NAMALWA (cell line): ENCODE measurements at regions not wholly inside any gene's neighbourhood (a gene's known extent, or its start where the extent isn't known, plus 50 kb on each side); places are given as distances from the start of the nearest gene placed in this dataset.

ENCODE experiments used
- DNase-seq: peaks from one replicate; pipeline ENCODE4 v3.0.0-alpha.2; 2015; ENCODE audit warnings: low spot score

DNA sequence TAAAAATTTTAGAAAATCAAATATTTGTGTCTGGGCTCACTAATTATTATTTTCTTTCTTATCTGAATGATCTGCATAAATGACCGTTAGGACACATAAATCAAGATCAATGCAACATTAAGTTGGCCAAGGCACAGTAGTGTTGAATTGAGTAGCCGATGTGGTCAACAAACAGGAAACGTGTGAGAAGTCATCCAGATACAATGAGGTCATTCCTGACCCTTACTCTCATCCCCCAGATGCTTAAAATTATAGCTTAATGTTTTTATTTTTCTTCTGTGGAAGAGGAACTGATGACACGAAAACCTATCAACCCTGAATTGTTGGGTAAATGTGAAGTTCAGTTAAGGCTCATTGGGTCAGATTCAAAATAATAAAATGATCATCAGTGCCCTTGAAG lies 222.9 kb downstream of the RFC3 start:
- DNase-seq, result no peak

DNA sequence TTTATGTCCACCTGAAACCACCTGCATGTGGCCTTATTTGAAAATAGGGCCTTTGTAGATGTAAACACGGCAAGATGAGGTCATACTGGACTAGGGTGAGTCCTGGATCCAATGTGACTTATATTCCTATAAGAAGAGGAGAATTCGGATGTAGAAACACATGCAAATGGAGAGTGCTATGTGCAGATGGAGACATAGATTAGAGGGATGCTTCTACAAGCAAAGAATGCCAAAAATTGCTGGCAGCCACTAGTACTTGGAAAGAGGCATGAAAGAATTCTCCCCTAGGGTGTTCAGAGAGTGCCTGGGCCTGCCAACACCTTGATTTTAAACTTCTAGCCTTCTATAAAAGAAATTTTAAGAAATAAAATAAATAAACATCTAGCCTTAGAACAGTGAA lies 226.1 kb downstream of the RFC3 start:
- DNase-seq, result no peak

DNA sequence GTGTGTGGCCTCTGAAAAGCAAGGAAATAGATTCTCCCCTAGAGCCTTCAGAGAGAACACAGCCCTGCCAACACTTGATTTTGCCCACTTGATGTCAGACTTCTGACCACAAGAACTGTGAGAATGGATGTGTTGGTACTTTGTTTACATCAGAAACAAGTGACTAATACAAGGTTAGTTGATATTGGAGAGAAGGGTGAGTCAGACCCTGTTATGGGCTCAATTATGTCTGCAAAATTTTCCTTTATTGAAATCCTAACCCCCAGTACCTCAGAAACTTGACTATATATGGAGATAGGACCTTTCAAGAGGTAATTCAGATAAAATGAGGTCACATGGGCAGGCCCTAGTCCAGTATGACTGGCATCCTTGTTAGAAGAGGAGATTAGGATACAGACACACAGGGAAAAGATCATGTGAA lies 226.7 kb downstream of the RFC3 start:
- no peak for DNase-seq

DNA sequence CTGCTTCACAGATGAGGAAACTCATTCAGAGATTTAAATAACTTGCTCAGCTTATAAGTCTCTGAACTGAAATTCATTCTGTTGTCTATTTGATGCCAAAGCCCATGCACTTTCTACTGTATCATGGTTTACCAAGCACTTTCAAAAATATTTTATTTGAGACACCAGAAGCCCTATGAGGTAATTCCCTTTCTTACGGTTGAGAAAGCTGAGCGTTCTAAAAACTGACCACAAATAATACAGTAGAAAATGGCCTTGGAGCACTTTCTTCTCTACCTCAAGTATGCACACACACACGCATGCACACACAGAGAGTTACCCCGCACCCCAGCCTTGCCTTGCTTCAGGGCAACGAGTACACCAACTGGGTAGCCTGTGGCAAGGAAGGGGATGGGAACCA lies 228.5 kb downstream of the RFC3 start:
- DNase-seq, result no peak

DNA sequence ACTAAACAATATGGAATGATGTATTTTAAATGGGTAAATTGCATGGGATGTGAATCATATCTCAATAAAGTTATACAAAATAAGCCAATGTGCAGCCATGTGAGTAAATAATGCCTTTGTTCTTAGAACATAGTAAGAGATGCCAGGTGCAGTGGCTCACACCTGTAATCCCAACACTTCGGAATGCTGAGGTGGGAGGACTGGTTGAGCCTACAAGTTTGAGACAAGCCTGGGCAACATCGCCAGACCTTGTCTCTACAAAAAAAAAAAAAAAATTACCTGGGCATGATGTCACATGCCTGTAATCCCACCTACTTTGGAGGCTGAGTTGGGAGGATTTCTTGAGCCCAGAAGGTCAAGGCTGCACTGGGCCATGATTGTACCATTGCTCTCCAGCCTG lies 230.7 kb downstream of the RFC3 start:
- no peak for DNase-seq

DNA sequence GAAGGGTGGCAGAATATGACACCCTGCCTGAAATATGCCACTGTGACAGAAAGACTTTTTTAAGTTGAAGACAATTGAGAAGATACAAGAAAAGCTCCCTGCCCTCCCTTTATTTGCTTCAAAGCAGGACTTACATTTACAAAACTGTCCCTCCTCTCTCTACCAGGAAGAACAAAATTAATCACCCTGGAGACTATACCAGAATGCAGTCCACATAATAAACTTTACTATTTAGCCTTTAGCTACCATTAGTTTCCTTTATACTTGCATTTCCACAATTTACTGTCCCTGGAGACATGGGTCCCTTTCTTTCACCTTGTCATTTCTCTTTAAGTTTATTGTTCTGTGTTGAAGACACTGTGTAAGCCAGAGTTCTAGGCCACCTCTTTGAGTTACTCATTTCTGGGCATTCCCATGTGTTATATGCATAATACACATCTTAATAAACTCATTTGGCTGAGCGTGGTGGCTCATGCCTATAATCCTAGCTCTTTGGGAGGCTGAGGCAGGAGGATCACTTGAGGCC lies 238.8 kb downstream of the RFC3 start:
- no peak for DNase-seq

DNA sequence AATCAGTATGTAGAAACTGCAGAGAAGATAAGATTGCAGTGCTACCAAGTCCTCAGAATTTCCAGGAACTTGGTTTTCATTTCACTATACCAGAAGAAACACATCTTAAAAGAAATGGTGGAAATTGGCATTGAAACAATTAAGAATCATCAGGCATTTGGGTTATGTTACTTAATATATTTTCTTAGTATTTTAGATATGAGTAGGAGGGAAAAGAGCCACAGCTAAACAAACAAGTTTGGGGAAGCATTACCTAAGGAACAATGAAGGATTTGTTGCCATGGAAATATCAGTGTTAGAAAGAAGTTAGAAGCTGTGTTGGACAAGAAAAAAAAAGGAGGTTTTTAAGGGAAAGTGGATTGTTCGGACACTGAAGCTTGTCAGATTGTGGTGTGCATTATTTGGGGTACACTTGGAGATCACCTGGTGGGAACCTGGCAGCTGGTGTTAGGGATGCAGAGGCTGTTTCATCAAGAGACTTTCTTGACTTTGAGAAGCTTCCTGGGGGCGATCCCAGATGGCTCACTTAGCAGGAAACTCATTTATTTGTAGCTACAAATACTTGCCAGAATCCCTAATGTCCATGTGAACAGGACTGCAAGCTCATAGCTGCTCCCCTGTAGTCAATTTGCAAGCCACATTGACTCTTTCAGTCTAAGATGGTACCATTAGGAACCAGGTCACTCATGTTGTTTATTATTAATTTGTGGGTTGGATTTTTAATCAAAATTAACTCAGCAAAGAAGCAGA lies 246.7 kb downstream of the RFC3 start:
- no peak for DNase-seq

DNA sequence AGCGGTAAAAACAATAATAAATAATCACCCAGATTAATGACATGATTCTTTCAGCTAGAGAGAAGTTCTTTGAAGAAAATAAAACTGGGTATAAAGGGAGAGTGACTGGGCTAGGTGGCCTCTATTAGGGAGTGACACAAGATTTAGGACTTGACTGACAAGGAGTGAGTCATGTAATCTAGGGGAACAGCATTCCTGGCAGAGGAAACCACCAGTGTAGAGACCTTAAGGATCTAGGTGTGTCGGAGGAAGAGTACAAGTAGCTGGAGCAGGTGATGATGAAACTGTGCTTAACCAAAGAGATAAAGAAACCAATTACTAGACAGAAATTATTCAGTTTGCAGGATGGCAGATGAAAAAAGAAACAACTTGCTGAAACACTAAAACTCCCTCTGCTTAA lies 248.0 kb downstream of the RFC3 start:
- DNase-seq, result no peak

DNA sequence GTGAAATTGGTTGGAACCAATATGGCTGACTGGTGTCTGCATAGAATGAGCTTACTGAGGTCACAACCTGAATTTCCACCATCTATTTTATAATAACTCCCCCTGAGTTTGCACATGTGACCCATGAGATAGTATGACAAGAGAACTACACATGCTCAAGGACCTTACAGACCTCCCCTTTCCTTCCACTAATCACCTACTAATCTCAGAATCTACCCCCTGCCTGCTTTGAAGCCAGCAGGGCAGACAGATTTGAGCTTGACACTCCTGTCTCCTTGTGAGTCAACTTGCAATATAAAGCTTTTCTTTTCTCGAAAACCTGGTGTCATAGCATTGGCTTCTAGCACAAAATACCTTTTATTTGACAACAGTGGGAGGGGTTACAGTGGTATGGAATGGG lies 248.4 kb downstream of the RFC3 start:
- DNase-seq, result no peak

DNA sequence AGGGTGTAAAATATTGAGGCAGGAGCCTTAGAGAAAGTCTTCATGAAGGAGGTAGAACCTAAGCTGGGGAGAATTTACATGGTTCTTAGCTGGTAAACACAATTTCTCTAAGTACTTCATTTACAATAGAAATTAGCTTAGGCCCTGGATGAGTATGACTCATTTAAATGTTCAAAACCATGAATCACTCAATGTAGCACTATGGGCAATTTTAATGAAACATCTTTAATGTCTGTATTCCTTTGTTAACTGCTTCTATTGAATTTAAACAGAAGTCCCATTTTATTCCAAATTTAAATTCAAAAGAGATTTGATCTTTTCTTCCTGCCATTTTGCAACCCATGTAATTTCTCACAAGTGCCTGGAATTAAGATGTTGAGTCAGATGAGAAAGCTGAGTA lies 252.1 kb downstream of the RFC3 start:
- no peak for DNase-seq

DNA sequence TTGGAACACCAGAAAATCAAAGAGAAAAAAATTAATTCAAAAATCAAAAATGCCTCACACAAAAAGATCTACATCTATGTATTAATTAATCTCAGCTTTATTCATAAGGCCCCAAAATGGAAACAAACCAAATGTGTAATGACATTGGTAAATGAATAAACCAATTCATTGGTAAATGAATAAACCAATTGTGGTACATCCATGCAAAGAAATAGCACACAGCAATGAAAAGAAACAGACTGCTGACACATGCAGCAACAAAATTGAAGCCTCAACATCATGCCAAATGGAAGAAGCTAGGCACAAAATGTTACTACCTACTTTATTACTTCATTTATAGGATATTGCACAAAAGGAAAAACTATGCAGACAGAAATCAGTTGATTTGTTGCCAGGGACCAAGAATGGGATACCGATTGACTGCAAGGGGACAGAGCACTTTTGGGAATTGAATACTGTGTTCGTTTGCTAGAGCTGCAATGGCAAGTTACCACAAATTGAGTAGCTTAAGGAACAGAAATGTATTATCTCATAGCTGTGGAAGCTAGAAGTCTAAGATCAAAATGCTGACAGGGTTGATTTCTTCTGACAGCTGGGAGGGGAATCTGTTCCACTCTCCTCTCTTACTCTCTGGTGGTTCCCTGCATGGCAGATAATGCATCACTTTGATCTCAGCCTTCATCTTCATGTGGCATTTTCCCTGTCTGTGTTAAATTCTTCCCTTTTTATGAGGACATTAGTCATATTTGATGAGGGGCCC lies 252.8 kb downstream of the RFC3 start:
- no peak for DNase-seq

DNA sequence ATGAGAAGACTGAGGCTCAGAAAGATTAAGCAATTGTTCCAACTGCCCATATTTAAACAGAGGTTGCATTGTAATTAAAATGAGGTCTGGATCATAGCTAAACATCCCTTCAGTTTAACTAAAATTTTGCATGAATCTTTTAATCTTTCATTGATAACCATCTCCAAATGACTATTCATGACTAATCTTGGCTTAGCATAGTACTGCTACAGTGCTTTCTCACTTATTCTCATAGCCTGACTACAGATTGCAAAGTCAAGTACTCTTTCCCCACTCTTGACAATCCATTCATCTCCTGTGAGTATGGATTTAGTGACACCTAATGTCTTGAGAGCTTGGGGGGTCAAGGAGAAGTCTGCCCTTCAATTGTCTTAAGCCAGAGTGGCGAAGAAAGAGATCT lies 258.4 kb downstream of the RFC3 start:
- DNase-seq, result no peak

DNA sequence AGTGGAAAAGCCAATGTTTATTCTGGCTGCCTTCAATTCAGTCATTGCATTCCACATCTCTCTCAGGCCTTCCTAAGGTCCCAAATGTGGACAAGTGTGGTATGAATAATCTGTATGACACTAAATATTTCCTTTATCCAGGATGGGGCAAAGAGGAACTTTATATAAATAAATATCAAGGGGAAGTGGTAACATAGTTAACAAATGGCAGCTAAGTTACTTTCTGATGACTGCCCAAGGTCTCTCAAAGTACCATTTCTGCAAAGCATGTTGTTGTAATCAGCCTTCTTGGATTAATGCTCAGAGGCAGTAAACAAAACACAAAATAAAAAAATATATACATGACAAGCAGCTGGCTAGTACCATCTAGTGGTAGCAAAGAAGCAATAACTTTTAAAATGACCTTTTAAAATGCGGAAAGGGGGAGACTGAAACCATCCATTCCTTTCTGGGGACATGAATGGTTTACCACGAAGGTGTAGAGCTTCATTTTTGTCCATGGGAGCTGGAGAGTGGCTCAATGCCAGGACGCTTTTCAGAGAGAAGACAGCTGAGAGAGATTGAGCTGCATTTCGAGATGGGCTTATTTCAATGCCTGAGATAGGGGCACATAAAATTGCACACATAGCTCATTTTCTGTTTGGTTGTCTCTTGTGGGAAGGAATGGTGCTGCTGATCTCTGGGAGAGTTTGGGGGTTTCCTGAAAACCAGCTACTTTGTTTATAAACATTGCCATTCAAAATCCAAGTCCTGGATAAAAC lies 259.2 kb downstream of the RFC3 start:
- DNase-seq, result peak; percentile 50

DNA sequence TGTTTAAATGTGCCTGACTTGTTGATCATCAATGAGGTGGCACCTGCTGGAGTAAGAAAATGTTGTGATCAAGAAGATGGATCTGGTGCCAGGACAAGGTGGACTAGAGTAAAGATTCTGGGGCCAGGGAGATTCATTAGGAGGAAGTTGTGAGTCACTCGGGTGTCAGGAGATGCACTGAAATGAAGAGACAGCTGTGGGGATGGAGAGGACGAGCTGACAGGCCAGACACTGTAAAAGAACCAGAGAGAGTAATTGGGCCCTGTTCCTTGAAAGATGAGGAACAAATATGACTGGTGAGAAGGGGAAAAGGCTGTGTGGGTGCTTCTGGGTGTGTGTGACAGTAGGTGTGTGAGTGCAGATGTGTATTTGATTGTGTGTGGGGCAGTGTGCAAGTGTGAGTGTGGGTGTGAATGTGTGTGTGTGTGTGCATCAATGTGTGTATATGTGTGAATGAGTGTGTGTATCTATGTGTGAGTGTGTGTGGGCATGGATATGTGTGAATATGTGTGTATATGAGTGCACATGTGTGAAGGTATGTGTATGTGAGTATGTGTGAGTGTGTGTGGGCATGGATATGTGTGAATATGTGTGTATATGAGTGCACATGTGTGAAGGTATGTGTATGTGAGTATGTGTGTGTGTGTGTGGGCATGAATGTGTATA lies 260.5 kb downstream of the RFC3 start:
- no peak for DNase-seq

DNA sequence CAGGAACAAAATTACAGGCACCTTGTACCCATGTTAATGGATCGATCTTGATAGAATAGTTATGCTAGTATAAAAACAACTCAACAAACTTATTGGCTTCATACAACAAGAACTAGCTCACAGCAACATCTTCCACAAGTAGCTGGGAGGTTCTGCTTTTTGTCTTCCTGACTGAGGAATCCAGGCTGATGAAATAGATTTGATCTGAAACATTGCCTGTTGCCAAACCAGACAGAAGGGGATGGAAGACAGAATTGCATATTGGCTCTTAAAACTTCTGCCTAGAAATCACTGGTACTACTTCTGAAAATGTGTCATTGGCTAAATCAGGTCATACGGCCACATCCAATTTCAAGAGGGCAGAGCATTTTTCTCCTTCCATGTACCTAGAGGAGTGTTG lies 267.3 kb downstream of the RFC3 start:
- no peak for DNase-seq

DNA sequence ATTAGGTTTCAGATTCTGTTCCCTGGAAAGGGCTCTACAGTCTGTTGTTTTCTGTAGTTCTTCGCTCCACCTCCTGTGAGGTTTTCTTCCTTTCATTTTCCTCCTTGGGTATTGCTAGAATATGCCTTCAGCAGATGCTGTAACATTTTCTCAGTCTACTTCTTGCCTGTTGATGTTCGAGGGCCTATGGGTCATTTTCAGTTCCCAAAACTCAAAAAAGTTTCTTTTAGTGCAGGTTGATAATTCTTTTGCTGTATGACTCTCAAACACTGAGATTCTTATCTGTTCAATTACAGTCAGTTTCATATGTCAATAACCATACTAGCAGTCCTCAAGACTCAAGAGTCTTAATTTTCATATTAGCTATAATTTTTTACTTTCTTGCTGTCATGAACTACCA lies 268.3 kb downstream of the RFC3 start:
- DNase-seq, result no peak

DNA sequence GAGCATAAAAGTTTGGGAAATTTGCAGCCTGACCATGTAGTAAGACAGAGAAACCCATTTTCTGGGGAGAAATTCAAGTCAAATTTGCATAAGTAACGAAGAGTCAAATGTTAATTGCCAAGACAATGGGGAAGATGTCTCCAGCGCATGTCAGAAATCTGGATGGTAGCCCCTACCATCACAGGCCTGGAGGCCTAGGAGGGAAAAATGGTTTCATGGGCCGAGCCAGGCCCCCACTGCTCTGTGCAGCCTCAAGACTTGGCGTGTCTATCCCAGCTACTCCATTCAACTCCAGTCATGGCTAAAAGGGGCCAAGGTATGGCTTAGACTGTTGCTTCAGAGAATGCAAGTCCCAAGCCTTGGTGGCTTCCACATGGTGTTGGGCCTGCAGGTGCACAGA lies 269.8 kb downstream of the RFC3 start:
- DNase-seq, result no peak

DNA sequence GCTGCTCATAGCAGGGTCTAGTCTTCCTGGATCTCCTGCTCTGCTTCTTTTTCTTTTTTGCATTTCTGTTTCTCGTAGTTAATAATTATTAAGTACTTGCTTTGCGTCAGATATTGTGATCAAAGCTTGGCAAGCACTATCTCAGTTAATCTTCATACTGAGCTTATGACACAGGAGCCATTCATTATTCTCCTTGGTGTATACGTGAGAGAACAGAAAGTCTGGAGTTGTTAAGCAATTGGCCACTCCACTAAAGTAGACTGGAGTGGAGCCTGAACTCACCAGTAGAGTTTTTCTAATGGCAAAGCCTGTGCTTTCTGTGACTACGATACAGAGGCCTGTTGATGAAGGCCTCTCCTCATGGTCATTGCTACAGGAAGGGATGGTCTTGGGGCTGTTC lies 285.9 kb downstream of the RFC3 start:
- no peak for DNase-seq

DNA sequence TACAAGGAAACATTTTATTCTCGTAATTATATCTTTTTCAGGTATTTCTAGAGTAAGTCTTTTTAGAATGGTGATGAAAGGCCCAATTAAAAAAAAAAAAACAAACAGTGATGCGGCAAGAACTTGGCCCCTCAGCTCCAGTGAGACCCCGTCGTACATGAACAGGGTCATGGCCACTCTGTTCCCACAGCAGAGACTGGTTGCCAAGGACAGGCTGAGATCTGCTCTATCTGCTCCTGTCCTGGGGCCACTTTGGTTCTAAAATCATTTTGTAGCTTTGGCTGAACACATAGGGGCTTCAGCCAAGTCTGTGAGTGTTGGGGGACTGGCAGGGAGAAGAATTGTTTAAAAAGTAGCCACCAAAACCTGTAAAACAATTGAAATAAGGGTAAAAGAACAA lies 286.9 kb downstream of the RFC3 start:
- DNase-seq, result no peak

DNA sequence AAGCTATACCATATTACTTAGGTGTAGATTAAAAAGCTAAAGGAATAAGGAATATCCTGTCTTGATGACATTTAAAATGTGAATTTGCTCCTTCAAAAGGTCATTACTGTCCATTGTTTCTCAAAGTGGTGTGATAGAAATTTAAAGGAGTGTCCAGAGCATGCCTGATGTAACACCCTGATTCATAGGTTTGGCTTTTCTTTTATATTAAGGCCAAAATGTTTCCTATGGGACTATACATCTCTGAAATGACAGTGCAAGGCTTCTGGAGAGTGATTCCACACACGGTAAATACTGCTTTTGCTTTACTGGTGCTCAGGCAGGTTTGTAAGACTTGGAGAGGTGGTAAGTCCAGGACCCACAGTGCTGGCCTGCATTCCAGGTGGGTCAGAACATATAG lies 289.9 kb downstream of the RFC3 start:
- DNase-seq, result no peak

DNA sequence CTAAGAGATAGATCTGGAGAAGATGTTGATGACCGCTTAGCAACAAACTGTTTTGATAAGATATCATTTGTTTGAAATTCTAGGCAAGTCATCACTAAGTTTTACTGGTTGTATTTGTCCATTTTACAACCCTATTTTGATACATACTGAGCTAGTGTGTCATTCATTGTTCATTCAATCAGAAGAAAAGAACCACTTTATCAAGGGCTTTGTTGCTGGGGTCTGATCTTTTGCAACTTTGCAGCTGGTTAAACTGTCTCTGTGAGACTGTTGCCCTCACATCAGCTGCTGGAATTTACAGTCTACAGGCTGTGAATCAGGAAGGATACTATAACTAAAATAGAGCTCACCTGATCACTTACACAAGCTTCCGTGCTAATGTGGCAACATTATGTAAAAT lies 290.5 kb downstream of the RFC3 start:
- DNase-seq, result no peak

DNA sequence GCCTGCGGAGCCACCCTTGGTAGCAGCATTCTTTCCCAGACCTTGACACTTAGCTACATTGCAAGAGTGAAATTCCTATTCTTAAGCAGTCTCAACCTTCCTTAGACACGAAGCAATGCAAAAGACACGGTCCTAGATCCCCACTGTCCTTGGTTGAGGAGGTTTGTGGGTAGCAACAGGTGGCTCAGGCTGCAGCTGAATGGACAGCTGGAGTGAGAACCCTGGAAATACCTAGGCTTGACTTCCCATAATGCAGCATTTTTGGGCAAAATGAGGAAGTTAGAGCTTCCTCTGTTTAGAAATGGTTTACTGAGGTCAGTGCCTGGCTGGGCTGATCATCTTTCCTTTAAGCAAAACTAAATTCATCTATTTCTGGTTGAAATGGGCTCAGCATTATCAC lies 296.6 kb downstream of the RFC3 start:
- DNase-seq, result peak; percentile 51
